ENCODE measurements at regions not wholly inside any gene's neighbourhood (a gene's known extent, or its start where the extent isn't known, plus 50 kb on each side); places are given as distances from the start of the nearest gene placed in this dataset.

- TF ChIP-seq NRF1 (IDR thresholded peaks at IDR 0.05; ENCODE audit: low read depth, low read length) (no peak), SIX5 (IDR thresholded peaks at IDR 0.05; ENCODE audit: low read depth, low read length) (no peak), KDM5A (IDR thresholded peaks at IDR 0.05; ENCODE audit: low read length) (no peak)
These were observed 118.9 kb downstream of the RIPK4 start (continued) for GRCh38 chr21:41647806-41648561.

Measured in H1 (cell line).